ENCODE measurements at regions not wholly inside any gene's neighbourhood (a gene's known extent, or its start where the extent isn't known, plus 50 kb on each side); places are given as distances from the start of the nearest gene placed in this dataset.
"Not testable (repeated sequence)": the region's sequence is repeated elsewhere in the genome, so short reads cannot be mapped to it uniquely, and the experiment has no call there.

DNA sequence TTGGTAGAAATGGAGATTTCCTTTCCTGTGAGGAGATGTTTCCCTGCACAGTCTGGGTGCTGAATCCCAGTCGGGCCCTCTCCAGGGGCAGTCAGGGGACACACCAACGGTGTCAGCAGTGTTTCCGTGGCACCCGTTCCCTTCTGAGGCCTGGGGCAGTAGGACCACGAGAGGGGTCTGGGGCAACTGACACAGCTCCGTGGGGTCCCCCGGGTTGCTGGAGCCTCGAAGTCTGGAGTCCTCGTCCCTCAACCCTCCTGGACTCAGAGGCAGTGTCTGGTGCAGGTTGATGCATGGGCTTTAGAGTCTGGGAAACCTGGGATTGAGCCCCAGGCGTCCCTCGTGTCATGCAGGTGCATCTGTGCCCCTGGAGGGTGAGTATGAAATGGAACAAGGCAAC is 327.3 kb downstream of the ADGRD1 start:
- Mint-ChIP-seq H3K27me3 (ENCODE audit: insufficient read depth) (no peaks in the 10 kb centered on the region), H3K4me3 (no peak overlapping the region), H3K4me1 (ENCODE audit: low read depth) (no peaks in the 10 kb centered on the region), H3K9me3 (no peaks in the 10 kb centered on the region), H3K36me3 (ENCODE audit: low read depth) (no peaks in the 10 kb centered on the region), H3K27ac (no peak overlapping the region)
- no peak for DNase-seq (ENCODE audit: low spot score)
- intact Hi-C loops (cut with micrococcal nuclease), result no loop called here

DNA sequence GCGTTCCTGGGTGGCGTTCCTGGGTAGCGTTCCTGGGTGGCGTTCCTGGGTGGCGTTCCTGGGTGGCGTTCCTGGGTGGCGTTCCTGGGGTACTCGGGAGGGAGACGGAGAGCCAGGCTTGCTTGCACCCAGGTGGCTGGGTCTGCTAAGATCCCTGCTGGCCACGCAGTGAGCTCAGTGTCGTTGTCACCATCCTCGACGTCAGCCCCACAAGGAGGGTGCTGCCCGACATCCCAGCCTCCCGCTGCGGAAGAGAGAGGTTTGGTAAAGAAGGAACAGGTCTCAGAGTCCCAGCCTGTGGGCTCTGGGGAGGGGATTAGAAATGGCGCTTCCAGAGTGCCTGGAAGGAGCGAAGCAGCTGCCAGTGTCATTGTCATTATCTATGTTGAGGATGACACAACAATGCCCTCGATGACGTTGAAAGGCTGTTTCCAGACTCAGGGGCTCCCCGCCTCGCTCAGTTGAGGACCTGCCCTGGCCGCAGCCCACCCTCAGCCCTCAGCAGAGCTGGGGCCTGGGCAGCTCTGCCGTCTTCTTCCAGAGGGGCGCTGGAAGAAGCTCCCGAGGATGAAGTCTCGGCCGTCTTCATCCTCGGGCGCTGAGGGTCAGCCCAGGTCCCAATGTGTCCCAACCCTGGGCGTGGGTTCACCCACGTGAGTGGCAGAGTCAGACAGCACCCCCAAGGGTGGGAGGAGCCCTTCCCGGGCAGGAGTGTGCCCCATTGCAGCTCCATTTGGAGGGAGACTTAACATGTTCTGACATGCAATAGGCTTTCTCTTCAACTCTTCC is 328.8 kb downstream of the ADGRD1 start:
- H3K9me3 Mint-ChIP-seq, result no peaks in the 10 kb centered on the region
- no peak for DNase-seq (ENCODE audit: low spot score)
- intact Hi-C loops (cut with micrococcal nuclease), result no loop called here
- no peaks in the 10 kb centered on the region for H3K27me3 Mint-ChIP-seq (ENCODE audit: insufficient read depth)
- no peak overlapping the region for H3K27ac Mint-ChIP-seq
- no peaks in the 10 kb centered on the region for H3K36me3 Mint-ChIP-seq (ENCODE audit: low read depth)
- no peak overlapping the region for H3K4me3 Mint-ChIP-seq
- H3K4me1 Mint-ChIP-seq (ENCODE audit: low read depth), result no peaks in the 10 kb centered on the region

DNA sequence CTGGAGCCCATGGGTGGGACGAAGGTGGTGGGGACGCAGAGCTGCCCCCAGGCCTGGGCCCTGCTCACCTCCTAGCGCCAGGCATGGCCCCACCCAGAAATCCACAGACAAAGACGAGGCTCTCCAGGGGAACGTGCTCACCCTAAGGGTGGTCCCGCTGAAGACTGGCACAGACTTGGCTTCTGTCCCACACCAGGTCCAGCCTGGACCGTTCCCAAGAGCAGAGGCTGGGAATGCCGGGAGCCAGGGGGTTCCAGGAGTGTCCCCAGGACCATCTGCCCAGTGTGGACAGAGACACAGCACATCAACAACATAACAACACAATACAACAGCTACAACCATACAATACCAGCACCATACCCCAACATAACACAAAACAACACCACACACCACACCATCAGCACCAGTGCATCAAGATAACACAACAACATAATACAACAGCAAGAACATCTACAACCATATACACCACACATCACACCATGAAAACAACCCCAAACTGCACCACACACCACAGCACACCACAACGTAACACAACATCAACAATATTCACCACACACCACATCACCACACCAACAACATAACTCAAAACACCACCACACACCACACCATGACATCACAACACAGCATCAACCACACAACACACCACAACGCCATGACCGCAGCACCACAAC is 329.6 kb downstream of the ADGRD1 start:
- DNase-seq (ENCODE audit: low spot score), result no peak
- Mint-ChIP-seq H3K36me3 (ENCODE audit: low read depth) (no peaks in the 10 kb centered on the region), H3K4me3 (no peak overlapping the region), H3K27me3 (ENCODE audit: insufficient read depth) (no peaks in the 10 kb centered on the region), H3K27ac (no peak overlapping the region), H3K9me3 (no peaks in the 10 kb centered on the region), H3K4me1 (ENCODE audit: low read depth) (no peaks in the 10 kb centered on the region)
- intact Hi-C loops (cut with micrococcal nuclease), result no loop called here

DNA sequence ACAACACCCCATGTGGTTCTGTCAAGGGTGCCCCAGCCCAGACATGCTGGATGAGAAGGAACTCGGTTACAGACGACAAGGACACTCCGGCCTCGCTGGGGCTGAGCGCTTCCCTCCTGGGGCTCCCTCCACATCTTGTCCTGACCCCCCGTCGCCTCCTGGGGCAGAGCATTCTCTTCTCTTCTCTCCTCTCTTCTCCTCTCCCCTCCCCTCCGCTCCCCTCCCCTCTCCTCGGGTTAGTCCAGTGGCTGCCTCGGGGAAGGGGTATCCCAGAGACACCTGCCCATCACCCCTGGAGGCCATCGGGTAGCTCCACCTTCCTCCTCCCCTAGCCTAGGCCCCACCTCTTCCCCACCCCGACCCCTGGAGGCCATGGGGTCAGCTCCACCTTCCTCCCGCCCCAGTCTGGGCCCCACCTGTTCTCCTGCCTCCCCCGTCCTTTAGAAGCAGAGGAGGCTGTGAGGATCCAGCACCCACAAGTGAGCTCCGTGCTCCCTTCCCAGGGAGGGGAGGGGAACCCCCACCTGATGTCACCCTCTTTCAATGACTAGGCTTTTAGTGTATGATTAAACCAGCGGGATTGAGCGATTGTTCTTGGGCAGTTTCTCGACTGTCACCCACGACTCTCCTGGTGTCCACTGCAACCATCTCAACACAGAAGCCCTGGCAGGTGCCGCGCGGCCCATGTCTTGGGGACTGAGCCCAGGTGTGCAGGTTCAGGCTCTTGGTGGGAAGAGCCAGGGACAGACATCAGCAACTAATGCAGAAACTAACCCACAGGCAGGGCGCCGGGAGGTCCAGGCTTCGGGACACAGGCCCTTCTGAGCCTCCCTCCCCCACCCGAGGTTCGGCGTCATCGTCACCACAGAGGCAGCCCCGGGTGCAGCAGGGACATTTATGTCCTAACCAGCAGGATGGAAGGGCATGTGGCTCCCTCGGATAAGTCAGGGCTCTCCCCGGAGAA is 330.4 kb downstream of the ADGRD1 start:
- H3K4me3 Mint-ChIP-seq; H3K27me3 Mint-ChIP-seq (ENCODE audit: insufficient read depth); H3K27ac Mint-ChIP-seq; DNase-seq (ENCODE audit: low spot score); H3K4me1 Mint-ChIP-seq (ENCODE audit: low read depth); intact Hi-C loops (cut with micrococcal nuclease); H3K9me3 Mint-ChIP-seq; H3K36me3 Mint-ChIP-seq (ENCODE audit: low read depth): not testable (repeated sequence)

DNA sequence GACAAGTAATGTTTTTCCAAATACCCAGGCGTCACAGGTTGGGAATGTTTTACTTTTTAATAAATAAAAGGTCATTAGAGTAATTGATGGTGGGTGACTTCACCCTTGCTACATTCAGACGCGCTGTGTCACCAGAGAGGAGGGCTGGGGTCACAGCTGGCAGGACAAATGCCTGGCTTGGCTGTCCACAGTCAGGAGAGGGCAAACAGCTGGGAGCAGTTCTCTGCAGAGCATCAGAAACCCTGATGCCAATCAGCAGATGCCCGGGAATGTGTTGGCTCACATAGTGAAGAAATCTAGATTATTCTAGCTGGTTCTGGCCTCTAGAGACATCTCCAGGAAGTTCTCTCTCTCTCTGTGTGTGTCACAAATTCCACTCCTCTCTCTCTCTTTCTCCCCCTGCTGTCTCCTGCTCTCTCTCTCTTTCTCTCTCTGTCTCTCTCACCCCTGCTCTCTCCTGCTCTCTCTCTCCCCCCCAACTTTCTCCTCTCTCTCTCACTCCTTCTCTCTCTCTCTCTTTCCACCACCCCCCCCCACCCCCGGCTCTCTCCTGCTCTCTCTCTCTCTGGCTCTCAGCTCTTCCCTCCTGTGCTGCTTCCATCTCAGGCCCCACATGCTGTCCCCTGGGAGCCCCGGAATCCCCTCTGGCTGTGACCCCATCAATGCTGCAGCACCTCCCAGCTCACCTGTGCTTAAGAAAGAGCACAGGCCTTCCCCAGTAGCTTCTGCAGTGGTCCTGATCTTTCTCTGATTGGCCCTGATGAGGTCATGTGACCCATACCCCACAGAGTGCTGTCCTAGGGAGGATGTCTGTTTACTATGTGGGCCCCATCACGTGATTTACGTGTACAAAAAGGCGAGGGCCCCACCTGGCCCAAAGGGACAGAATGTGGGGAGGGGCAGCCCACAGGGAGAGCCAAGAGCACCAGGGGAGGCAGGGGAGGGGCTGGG is 331.5 kb downstream of the ADGRD1 start:
- not testable (repeated sequence) for H3K27ac Mint-ChIP-seq; H3K4me1 Mint-ChIP-seq (ENCODE audit: low read depth)

DNA sequence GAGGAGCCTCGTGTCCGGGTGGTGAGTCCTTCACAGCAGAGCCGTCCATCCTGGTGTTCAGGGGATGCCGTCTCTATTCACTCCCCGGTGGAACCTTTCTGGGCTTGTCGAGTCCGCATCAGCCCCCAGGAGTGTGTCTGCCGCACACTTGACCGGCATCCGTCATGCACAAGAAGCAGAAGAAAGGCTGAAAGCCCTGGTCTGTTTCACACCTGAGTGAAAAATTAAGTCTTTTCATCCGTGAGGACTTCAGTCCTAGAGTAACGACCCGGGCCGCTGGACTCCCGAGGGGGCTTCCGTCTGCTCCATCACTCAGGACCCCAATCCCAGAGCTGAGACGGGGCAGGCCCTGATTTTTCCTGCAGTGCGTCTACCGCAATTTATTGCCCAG is 332.2 kb downstream of the ADGRD1 start:
- intact Hi-C loops (cut with micrococcal nuclease); H3K27me3 Mint-ChIP-seq (ENCODE audit: insufficient read depth); H3K4me1 Mint-ChIP-seq (ENCODE audit: low read depth); H3K4me3 Mint-ChIP-seq; DNase-seq (ENCODE audit: low spot score); H3K9me3 Mint-ChIP-seq; H3K27ac Mint-ChIP-seq; H3K36me3 Mint-ChIP-seq (ENCODE audit: low read depth): not testable (repeated sequence)

More for the DNA sequence above, 331.5 kb downstream of the ADGRD1 start:
- H3K4me3 Mint-ChIP-seq; DNase-seq (ENCODE audit: low spot score); H3K9me3 Mint-ChIP-seq; H3K27me3 Mint-ChIP-seq (ENCODE audit: insufficient read depth); H3K36me3 Mint-ChIP-seq (ENCODE audit: low read depth); intact Hi-C loops (cut with micrococcal nuclease): not testable (repeated sequence)

DNA sequence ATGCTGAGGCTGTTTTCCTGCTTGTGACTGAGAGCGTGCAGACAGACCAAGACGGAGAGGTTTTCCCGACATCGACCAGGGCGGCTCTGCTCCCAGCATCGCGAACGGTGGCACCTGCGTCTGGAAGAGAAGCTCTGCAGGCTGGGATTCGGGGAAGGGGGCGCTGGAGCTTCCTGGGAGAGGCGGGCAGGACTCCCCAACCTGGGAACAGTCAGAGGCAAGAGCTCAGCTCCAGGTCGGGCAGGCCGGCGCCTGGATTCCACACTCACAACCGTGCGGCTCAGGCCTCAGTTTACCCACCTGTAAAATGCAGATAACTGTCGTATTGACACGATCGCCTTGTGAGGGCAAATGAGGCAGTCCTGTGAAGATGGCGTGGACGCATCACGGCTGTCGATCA is 332.6 kb downstream of the ADGRD1 start:
- H3K27me3 Mint-ChIP-seq (ENCODE audit: insufficient read depth); H3K27ac Mint-ChIP-seq; H3K36me3 Mint-ChIP-seq (ENCODE audit: low read depth); H3K4me1 Mint-ChIP-seq (ENCODE audit: low read depth); H3K4me3 Mint-ChIP-seq; DNase-seq (ENCODE audit: low spot score); H3K9me3 Mint-ChIP-seq; intact Hi-C loops (cut with micrococcal nuclease): not testable (repeated sequence)

DNA sequence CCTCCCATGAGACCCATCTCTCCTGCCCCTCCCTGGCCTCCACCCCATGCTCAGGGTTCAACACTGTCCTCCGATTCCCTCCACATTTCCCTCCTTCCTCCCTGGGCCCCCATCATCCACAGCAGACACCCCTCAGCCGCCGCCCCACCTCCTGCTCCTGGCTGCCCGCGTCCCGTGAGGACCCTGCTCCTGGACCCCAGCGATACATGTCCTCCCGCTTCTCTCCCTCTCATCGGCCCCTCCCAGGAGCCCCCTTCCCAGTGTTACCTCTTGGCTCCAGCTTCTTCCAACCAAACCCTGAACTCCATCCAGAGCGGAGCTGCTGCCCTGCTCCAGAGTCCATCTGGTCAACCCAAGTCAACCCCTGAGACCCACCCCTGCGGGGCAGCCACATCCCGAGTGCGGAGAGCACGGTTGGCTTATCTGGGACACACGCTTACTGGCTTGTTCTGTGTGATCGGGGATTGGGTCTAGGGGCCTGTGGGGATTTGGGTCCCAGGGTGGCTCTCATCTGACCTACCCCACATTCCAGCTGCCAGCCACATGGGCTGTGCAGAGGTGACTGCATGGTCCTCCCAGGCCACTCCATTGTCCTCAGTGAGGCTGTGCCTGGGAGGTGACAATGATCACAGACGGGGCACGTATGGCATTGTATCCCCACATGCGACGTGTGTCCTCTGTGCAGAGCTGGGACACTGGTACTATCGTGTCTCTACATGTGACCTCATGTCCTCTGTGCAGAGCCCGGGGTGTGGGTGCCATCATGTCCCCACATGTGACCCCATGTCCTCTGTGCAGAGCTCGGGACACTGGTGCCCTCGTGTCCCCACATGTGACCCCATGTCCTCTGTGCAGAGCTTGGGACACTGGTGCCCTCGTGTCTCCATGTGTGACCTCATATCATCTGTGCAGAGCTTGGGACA is 333.6 kb downstream of the ADGRD1 start:
- no peaks in the 10 kb centered on the region for H3K27me3 Mint-ChIP-seq (ENCODE audit: insufficient read depth)
- intact Hi-C loops (cut with micrococcal nuclease), result no loop called here
- H3K4me1 Mint-ChIP-seq (ENCODE audit: low read depth), result no peaks in the 10 kb centered on the region
- no peak overlapping the region for H3K27ac Mint-ChIP-seq
- H3K36me3 Mint-ChIP-seq (ENCODE audit: low read depth), result no peaks in the 10 kb centered on the region
- no peaks in the 10 kb centered on the region for H3K9me3 Mint-ChIP-seq
- no peak for DNase-seq (ENCODE audit: low spot score)
- H3K4me3 Mint-ChIP-seq, result no peak overlapping the region

DNA sequence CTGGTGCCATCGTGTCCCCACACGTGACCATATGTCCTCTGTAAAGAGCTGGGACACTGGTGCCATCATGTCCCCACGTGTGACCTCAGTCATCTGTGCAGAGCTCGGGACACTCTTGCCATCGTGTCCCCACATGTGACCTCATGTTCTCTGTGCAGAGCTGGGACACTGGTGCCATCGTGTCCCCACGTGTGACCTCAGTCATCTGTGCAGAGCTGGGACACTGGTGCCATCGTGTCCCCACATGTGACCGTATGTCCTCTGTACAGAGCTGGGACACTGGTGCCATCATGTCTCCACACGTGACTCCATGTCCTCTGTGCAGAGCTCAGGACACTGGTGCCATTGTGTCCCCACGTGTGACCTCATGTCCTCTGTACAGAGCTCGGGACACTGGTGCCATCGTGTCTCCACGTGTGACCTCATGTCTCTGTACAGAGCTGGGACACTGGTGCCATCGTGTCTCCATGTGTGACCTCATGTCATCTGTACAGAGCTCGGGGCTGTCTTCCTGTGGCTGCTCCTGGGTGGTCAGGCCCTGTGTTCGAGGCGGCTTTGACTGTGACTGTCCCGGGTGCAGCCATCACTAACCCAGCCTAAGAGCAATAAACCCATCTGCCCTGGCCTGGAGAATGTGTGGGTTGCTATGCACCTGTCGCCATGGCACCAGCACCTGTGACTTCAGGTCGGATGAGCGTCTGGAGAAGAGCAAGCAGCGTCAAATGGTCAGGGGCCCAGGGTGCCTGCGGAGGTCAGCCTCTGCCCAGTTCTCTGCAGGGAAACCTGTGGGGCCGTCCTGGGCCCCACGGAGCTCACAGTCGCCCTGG is 334.4 kb downstream of the ADGRD1 start:
- Mint-ChIP-seq H3K4me1 (ENCODE audit: low read depth) (no peaks in the 10 kb centered on the region), H3K9me3 (no peaks in the 10 kb centered on the region), H3K4me3 (no peak overlapping the region), H3K27ac (no peak overlapping the region), H3K27me3 (ENCODE audit: insufficient read depth) (no peaks in the 10 kb centered on the region), H3K36me3 (ENCODE audit: low read depth) (no peaks in the 10 kb centered on the region)
- intact Hi-C loops (cut with micrococcal nuclease), result no loop called here
- DNase-seq (ENCODE audit: low spot score), result no peak

DNA sequence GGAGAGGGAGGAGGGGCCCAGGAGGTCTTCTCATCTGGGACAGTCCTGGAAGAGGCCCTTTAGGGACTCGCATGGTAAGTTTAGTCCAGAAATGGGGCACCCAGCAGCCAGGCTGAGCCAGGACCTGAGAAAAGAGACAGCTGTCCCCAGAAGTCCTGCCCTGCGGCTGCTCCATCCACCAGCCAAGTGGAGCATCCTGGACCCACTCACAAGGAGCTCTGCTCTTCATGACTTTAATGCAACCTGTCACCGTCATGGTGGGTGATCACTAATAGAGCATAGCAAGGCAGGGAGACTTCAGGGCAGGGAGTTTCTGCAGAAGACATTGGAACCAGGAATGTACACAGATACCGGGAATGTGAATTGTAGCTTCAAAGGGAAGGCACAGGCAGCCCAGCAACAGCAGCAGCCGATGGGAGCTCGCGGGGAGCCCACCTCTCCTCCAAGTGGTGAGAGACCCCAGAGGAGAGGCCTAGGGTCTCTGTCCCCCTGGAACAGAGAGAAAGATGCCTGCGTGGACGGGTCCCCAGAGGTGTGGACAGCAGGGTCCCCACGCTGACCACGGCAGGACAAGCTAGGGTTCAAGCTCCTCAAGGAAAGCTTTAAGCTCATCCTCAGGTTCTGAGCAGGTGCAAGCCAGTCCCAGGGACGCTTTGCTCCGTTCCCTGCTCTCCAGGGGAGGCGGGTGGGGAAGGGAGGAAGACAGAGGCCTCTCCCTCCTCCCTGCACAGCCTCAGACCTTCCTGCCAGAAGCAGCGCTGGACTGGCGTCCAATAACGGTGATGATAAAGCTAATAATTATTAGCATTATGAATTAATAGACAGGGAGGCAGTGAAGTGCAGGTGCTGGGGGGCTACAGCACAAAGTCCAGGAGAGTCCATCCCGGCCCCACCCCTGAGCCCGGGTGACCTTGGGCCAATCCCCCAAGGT is 335.3 kb downstream of the ADGRD1 start:
- H3K27ac Mint-ChIP-seq; H3K36me3 Mint-ChIP-seq (ENCODE audit: low read depth); H3K27me3 Mint-ChIP-seq (ENCODE audit: insufficient read depth); H3K4me1 Mint-ChIP-seq (ENCODE audit: low read depth); intact Hi-C loops (cut with micrococcal nuclease); H3K9me3 Mint-ChIP-seq; H3K4me3 Mint-ChIP-seq; DNase-seq (ENCODE audit: low spot score): not testable (repeated sequence)

Data from activated T-helper 1 cell treated with anti-CD3 and anti-CD28 coated beads, Interleukin-12 subunit alpha, Interleukin-12 subunit beta, Interleukin-2, Interleukin-4 antibody, amounts not matched to agents 30 ng/mL and 10 ng/mL and 1 ng/mL, durations not matched to agents 14 hours and 24 hours and 36 hours (primary cell).